ENCODE measurements at regions not wholly inside any gene's neighbourhood (a gene's known extent, or its start where the extent isn't known, plus 50 kb on each side); places are given as distances from the start of the nearest gene placed in this dataset.
"Not testable (repeated sequence)": the region's sequence is repeated elsewhere in the genome, so short reads cannot be mapped to it uniquely, and the experiment has no call there.

DNA sequence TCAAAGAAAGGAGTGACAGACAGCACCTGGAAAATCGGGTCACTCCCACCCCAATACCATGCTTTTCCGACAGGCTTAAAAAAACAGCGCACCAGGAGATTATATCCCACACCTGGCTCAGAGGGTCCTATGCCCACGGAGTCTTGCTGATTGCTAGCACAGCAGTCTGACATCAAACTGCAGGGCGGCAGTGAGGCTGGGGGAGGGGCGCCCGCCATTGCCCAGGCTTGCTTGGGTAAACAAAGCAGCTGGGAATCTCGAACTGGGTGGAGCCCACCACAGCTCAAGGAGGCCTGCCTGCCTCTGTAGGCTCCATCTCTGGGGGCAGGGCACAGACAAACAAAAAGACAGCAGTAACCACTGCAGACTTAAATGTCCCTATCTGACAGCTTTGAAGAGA, 74.5 kb upstream of the TPP2 start:
- H3K4me3 ChIP-seq (ENCODE audit: low read depth, low read length); H3K4me1 ChIP-seq (ENCODE audit: control insufficient read depth, insufficient read depth, low read length); H3K27ac ChIP-seq (ENCODE audit: extremely low read depth, low read depth, low read length); H3K9me3 ChIP-seq (ENCODE audit: control insufficient read depth, insufficient read depth, low read depth, low read length); H3K36me3 ChIP-seq (ENCODE audit: control insufficient read depth in 2 of 2, insufficient read depth in 1 of 2, low read length in 2 of 2); POLR2A ChIA-PET; CTCF ChIA-PET: not testable (repeated sequence)

DNA sequence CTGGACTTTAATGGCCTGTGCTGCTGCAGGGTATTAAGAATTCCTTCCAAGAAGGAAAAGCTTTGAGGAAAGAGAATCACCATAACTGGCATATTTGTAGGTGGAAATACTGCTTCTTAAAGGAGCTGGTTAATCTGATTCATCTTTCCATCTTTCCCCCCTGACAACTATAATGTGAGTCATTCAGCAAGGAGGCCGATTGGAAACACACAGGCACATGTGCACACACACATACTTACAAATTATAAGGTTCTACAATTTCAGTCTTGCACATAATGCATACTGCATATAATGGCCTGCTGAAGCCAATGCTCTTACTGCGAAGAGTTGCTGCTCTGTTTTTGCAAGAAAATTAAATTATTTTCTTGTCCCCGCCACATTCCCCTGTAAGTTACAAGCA, 78.8 kb upstream of the TPP2 start:
- Histone ChIP-seq H3K4me1 (ENCODE audit: control insufficient read depth, insufficient read depth, low read length) (no peaks in the 10 kb centered on the region), H3K9me3 (ENCODE audit: control insufficient read depth, insufficient read depth, low read depth, low read length) (no peaks in the 10 kb centered on the region), H3K36me3 (ENCODE audit: control insufficient read depth in 2 of 2, insufficient read depth in 1 of 2, low read length in 2 of 2) (no peaks in the 10 kb centered on the region), H3K4me3 (ENCODE audit: low read depth, low read length) (no peak overlapping the region), H3K27ac (ENCODE audit: extremely low read depth, low read depth, low read length) (no peak overlapping the region)
- CTCF ChIA-PET, result no interaction called here
- POLR2A ChIA-PET, result no interaction called here
- no peak for TF ChIP-seq ZNF221 (tag by site-specific recombination; IDR thresholded peaks at IDR 0.05; ENCODE audit: borderline replicate concordance)
- no peak for TF ChIP-seq TRIM28 (IDR thresholded peaks at IDR 0.05; ENCODE audit: borderline replicate concordance, low read length)
- TF ChIP-seq ZNF292 (tag by site-specific recombination; IDR thresholded peaks at IDR 0.05; ENCODE audit: borderline replicate concordance, low read depth), result no peak
- TF ChIP-seq ZNF645 (tag by site-specific recombination; IDR thresholded peaks at IDR 0.05), result no peak
- no peak for TF ChIP-seq ZFP69B (tag by site-specific recombination; IDR thresholded peaks at IDR 0.05)
- TF ChIP-seq ZNF140 (tag by site-specific recombination; IDR thresholded peaks at IDR 0.05), result no peak
- TF ChIP-seq SP7 (tag by site-specific recombination; IDR thresholded peaks at IDR 0.05), result no peak
- no peak for TF ChIP-seq PBX3 (CRISPR knock-in tag; IDR thresholded peaks at IDR 0.05)
- no peak for TF ChIP-seq ZNF473 (tag by site-specific recombination; IDR thresholded peaks at IDR 0.05)
- TF ChIP-seq ZNF488 (tag by site-specific recombination; IDR thresholded peaks at IDR 0.05), result no peak
- TF ChIP-seq ZNF830 (tag by site-specific recombination; IDR thresholded peaks at IDR 0.05; ENCODE audit: low read depth), result no peak
- TF ChIP-seq ZNF132 (tag by site-specific recombination; IDR thresholded peaks at IDR 0.05; ENCODE audit: borderline replicate concordance), result no peak
- no peak for TF ChIP-seq ZNF366 (tag by site-specific recombination; conservative IDR thresholded peaks at IDR 0.05)
- no peak for TF ChIP-seq ZNF510 (tag by site-specific recombination; IDR thresholded peaks at IDR 0.05; ENCODE audit: insufficient replicate concordance)
- no peak for TF ChIP-seq SCRT1 (tag by site-specific recombination; IDR thresholded peaks at IDR 0.05; ENCODE audit: borderline replicate concordance)
- TF ChIP-seq, protein P1, sequence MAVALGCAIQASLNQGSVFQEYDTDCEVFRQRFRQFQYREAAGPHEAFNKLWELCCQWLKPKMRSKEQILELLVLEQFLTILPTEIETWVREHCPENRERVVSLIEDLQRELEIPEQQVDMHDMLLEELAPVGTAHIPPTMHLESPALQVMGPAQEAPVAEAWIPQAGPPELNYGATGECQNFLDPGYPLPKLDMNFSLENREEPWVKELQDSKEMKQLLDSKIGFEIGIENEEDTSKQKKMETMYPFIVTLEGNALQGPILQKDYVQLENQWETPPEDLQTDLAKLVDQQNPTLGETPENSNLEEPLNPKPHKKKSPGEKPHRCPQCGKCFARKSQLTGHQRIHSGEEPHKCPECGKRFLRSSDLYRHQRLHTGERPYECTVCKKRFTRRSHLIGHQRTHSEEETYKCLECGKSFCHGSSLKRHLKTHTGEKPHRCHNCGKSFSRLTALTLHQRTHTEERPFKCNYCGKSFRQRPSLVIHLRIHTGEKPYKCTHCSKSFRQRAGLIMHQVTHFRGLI (tag by site-specific recombination; IDR thresholded peaks at IDR 0.05), result no peak

- H3K4me1 ChIP-seq (ENCODE audit: control insufficient read depth, insufficient read depth, low read length), result no peaks in the 10 kb centered on the region
- no peaks in the 10 kb centered on the region for H3K36me3 ChIP-seq (ENCODE audit: control insufficient read depth in 2 of 2, insufficient read depth in 1 of 2, low read length in 2 of 2)
- no peaks in the 10 kb centered on the region for H3K9me3 ChIP-seq (ENCODE audit: control insufficient read depth, insufficient read depth, low read depth, low read length)
- H3K4me3 ChIP-seq (ENCODE audit: low read depth, low read length), result no peak overlapping the region
- H3K27ac ChIP-seq (ENCODE audit: extremely low read depth, low read depth, low read length), result no peak overlapping the region
- POLR2A ChIA-PET, result no interaction called here
- CTCF ChIA-PET, result no interaction called here
- TF ChIP-seq, protein P2, sequence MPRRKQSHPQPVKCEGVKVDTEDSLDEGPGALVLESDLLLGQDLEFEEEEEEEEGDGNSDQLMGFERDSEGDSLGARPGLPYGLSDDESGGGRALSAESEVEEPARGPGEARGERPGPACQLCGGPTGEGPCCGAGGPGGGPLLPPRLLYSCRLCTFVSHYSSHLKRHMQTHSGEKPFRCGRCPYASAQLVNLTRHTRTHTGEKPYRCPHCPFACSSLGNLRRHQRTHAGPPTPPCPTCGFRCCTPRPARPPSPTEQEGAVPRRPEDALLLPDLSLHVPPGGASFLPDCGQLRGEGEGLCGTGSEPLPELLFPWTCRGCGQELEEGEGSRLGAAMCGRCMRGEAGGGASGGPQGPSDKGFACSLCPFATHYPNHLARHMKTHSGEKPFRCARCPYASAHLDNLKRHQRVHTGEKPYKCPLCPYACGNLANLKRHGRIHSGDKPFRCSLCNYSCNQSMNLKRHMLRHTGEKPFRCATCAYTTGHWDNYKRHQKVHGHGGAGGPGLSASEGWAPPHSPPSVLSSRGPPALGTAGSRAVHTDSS (tag by site-specific recombination; IDR thresholded peaks at IDR 0.05), result no peak
- no peak for TF ChIP-seq ZNF548 (tag by site-specific recombination; IDR thresholded peaks at IDR 0.05)
- TF ChIP-seq, protein P3, sequence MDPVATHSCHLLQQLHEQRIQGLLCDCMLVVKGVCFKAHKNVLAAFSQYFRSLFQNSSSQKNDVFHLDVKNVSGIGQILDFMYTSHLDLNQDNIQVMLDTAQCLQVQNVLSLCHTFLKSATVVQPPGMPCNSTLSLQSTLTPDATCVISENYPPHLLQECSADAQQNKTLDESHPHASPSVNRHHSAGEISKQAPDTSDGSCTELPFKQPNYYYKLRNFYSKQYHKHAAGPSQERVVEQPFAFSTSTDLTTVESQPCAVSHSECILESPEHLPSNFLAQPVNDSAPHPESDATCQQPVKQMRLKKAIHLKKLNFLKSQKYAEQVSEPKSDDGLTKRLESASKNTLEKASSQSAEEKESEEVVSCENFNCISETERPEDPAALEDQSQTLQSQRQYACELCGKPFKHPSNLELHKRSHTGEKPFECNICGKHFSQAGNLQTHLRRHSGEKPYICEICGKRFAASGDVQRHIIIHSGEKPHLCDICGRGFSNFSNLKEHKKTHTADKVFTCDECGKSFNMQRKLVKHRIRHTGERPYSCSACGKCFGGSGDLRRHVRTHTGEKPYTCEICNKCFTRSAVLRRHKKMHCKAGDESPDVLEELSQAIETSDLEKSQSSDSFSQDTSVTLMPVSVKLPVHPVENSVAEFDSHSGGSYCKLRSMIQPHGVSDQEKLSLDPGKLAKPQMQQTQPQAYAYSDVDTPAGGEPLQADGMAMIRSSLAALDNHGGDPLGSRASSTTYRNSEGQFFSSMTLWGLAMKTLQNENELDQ (tag by site-specific recombination; IDR thresholded peaks at IDR 0.05; ENCODE audit: low read depth), result no peak
- no peak for TF ChIP-seq ZNF274 (IDR thresholded peaks at IDR 0.05; ENCODE audit: low read length)
- TF ChIP-seq ZNF274 (tag by site-specific recombination; IDR thresholded peaks at IDR 0.05; ENCODE audit: borderline replicate concordance), result no peak
- TF ChIP-seq ZNF350 (tag by site-specific recombination; IDR thresholded peaks at IDR 0.05), result no peak
These were observed 86.7 kb upstream of the TPP2 start for GRCh38 chr13:102510072-102510471.

Data from HEK293 (cell line).